OCI-LY3 (cell line): ENCODE measurements at regions not wholly inside any gene's neighbourhood (a gene's known extent, or its start where the extent isn't known, plus 50 kb on each side); places are given as distances from the start of the nearest gene placed in this dataset.

Experiments used
- H2AFZ ChIP-seq: fragments of 200-600, 300-600 bp; shearing (Covaris generic); 2 replicates; pipeline ENCODE4 v1.6.0; 2014; ENCODE audit warnings: antibody characterized with exemption, low read depth, low read length
- H3K27ac ChIP-seq: fragments of 200-600, 300-600 bp; sonication (generic); 2 replicates; pipeline ENCODE4 v1.5.1; 2014; ENCODE audit warnings: mild to moderate bottlenecking, low read length, moderate library complexity, mixed read lengths
- H3K27me3 ChIP-seq: fragments of 200-600, 300-600 bp; sonication (generic); 2 replicates; pipeline ENCODE4 v1.6.1; 2014; ENCODE audit warnings: low read depth, low read length, mixed read lengths
- H3K36me3 ChIP-seq: fragments of 200-600, 300-600 bp; sonication (generic); replicated peaks from 2 replicates; pipeline ENCODE3; 2014; ENCODE audit warnings: low read depth, low read length, mixed read lengths
- H3K4me1 ChIP-seq: fragments of 300-600, 200-600 bp; sonication (generic); 2 replicates; pipeline ENCODE4 v1.6.1; 2014; ENCODE audit warnings: low read length, mixed read lengths
- H3K4me2 ChIP-seq: fragments of 200-600, 300-600 bp; sonication (generic); 2 replicates; pipeline ENCODE4 v1.6.1; 2014; ENCODE audit warnings: low read length, mixed read lengths
- H3K4me3 ChIP-seq: fragments of 300-600, 200-600 bp; sonication (generic); 2 replicates; pipeline ENCODE4 v1.5.1; 2014; ENCODE audit warnings: antibody characterized with exemption, mild to moderate bottlenecking, low read length, moderate library complexity
- H3K79me2 ChIP-seq: fragments of 300-600, 200-600 bp; shearing (Covaris generic); 2 replicates; pipeline ENCODE4 v1.6.1; 2014; ENCODE audit warnings: mild to moderate bottlenecking, low read length, mixed read lengths
- H3K9ac ChIP-seq: fragments of 300-600, 200-600 bp; shearing (Covaris generic); 2 replicates; pipeline ENCODE4 v1.6.0; 2014; ENCODE audit warnings: mild to moderate bottlenecking, low read length, moderate library complexity
- H3K9me3 ChIP-seq: fragments of 200-600, 300-600 bp; shearing (Covaris generic); 2 replicates; pipeline ENCODE4 v1.6.1; 2014; ENCODE audit warnings: low read length, mixed read lengths; ENCODE audit not compliant: insufficient read depth
- H4K20me1 ChIP-seq: fragments of 200-600, 300-600 bp; sonication (generic); 2 replicates; pipeline ENCODE4 v1.6.1; 2016; ENCODE audit warnings: low read length, mixed read lengths; ENCODE audit not compliant: insufficient read depth
- EZH2phosphoT487 ChIP-seq: fragments of 200-600 bp; shearing (Covaris generic); IDR thresholded peaks from 2 replicates; pipeline ENCODE4 v1.6.1; 2018; ENCODE audit warnings: antibody characterized with exemption, mixed run types, low read depth
- TF ChIP-seq, protein P1 (sequence below): fragments of 200-600, 300-600 bp; sonication (generic); IDR thresholded peaks from 2 replicates; pipeline ENCODE4 v1.5.1; 2014; ENCODE audit warnings: antibody characterized with exemption, low read length, low read depth

DNA sequence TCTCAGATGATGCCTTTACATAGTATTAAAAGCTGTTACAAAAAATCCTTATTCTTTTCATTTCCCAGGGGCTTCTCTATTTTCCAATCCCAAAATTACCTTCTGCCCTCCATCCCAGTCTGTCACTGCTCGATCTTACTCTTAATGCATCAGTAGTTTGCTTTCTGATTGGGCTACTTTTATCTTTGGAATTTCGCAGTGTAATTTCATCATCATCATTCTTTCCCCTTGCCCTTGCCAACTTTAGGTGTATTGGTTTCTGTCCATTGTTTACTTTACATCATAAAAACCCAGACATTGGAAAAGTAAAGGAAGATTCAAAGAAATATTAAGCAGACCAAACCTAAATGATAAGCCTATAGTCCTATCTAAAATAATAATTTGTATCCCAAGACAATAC is 457.2 kb downstream of the PIK3C3 start:
- no peak overlapping the region for H3K27ac ChIP-seq

DNA sequence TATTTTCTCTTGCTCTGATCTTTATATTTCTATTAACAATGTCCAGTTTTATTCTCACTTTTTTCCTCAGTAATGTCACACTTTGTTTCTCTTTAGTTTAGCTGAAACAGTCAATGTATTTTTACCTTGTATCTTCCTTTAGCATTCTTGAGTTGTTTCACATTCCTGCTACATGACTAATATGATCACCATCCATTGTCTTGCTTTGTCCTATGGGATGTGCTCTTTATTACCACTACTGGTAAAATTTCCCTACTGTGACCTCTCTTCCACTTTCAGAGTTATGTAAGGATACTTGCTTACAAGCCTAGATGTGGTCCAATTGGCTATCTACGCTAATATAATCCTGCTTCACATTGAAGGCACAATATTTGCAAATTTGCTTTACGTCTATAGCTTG is 457.9 kb downstream of the PIK3C3 start:
- Histone ChIP-seq H3K36me3 (no peaks in the 10 kb centered on the region), H3K27me3 (no peaks in the 10 kb centered on the region), H3K4me3 (no peak overlapping the region), H3K9ac (no peak overlapping the region), H2AFZ (no peak overlapping the region), H3K9me3 (0 out of 2 replicates have a peak, but pooled peaks cover 4% of the 10 kb centered on the region), H3K79me2 (no peaks in the 10 kb centered on the region), H3K27ac (no peak overlapping the region), H3K4me1 (peaks cover 8% of the 10 kb centered on the region), H4K20me1 (no peaks in the 10 kb centered on the region), H3K4me2 (no peak overlapping the region)
- TF ChIP-seq, protein P1, sequence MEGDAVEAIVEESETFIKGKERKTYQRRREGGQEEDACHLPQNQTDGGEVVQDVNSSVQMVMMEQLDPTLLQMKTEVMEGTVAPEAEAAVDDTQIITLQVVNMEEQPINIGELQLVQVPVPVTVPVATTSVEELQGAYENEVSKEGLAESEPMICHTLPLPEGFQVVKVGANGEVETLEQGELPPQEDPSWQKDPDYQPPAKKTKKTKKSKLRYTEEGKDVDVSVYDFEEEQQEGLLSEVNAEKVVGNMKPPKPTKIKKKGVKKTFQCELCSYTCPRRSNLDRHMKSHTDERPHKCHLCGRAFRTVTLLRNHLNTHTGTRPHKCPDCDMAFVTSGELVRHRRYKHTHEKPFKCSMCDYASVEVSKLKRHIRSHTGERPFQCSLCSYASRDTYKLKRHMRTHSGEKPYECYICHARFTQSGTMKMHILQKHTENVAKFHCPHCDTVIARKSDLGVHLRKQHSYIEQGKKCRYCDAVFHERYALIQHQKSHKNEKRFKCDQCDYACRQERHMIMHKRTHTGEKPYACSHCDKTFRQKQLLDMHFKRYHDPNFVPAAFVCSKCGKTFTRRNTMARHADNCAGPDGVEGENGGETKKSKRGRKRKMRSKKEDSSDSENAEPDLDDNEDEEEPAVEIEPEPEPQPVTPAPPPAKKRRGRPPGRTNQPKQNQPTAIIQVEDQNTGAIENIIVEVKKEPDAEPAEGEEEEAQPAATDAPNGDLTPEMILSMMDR = no peak
- TF ChIP-seq EZH2phosphoT487 = no peak

More for the DNA sequence above, 457.2 kb downstream of the PIK3C3 start:
- H3K4me2 ChIP-seq = no peak overlapping the region
- no peak overlapping the region for H2AFZ ChIP-seq
- 0 out of 2 replicates have a peak, but pooled peaks cover 4% of the 10 kb centered on the region for H3K9me3 ChIP-seq
- no peaks in the 10 kb centered on the region for H4K20me1 ChIP-seq
- TF ChIP-seq, protein P1 = no peak
- no peak for TF ChIP-seq EZH2phosphoT487
- peaks cover 8% of the 10 kb centered on the region for H3K4me1 ChIP-seq
- no peak overlapping the region for H3K9ac ChIP-seq
- H3K36me3 ChIP-seq = no peaks in the 10 kb centered on the region
- H3K27me3 ChIP-seq = no peaks in the 10 kb centered on the region
- no peaks in the 10 kb centered on the region for H3K79me2 ChIP-seq
- no peak overlapping the region for H3K4me3 ChIP-seq

DNA sequence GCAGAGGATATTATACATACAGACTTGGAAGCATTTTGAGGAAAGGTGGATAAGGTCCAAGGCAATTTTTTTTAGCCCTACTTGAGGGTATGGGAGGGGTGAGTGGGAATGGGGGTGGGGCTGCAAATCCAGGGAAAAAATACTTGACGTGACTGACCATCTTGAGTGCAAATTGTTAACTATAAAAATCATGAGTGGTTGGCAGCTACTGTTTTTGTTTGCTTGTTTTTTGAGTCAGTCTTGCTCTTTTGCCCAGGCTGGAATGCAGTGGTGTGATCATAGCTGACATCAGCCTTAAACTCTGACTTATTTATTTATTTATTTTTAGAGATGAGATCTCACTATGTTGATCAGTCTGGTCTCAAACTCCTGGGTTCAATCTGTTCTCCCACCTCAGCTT is 458.8 kb downstream of the PIK3C3 start:
- 0 out of 2 replicates have a peak, but pooled peaks cover 1% of the 10 kb centered on the region for H3K9me3 ChIP-seq

DNA sequence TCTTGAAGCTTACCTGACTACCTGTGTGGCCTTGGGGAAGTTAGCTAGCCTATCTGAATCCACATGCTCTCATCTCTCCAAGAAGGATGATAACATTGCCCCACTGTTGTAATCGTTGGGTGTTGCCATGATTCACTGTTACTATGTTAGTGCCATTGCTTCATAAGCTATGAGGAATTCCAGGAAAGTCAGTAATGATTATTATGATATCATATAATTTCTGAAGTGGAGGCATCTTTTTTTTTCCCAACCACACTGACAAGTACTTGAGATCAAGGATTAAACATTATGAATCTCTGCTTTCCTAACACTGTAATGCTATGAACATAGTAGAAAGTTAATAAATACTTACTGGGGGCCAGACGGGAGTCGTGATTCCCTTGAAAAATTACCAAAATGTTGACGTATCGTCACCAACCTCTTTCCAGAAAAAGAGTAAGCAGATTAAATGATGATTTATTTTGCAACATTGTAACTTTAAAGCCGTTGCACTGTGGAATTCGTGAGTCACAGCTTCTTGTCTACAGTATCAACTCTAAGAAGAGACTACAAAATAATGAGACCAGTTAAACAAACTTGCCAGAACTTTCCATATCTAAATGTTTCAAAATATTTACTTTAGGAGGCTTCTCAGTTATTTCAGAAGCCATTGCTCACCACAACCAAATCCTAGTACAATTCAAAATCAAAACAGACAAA is 459.9 kb downstream of the PIK3C3 start:
- H3K27ac ChIP-seq = no peak overlapping the region

More for the DNA sequence above, 458.8 kb downstream of the PIK3C3 start:
- peaks cover 8% of the 10 kb centered on the region for H3K4me1 ChIP-seq
- H3K36me3 ChIP-seq = no peaks in the 10 kb centered on the region
- no peak overlapping the region for H3K4me3 ChIP-seq
- no peak overlapping the region for H2AFZ ChIP-seq
- H4K20me1 ChIP-seq = no peaks in the 10 kb centered on the region
- no peak for TF ChIP-seq EZH2phosphoT487
- TF ChIP-seq, protein P1 = no peak
- H3K9ac ChIP-seq = no peak overlapping the region
- H3K4me2 ChIP-seq = no peak overlapping the region
- H3K27ac ChIP-seq = no peak overlapping the region
- H3K27me3 ChIP-seq = no peaks in the 10 kb centered on the region
- no peaks in the 10 kb centered on the region for H3K79me2 ChIP-seq

More for the DNA sequence above, 459.9 kb downstream of the PIK3C3 start:
- no peaks in the 10 kb centered on the region for H4K20me1 ChIP-seq
- H2AFZ ChIP-seq = no peak overlapping the region
- H3K79me2 ChIP-seq = no peaks in the 10 kb centered on the region
- H3K4me1 ChIP-seq = peaks cover 8% of the 10 kb centered on the region
- H3K36me3 ChIP-seq = no peaks in the 10 kb centered on the region
- no peak overlapping the region for H3K4me2 ChIP-seq
- no peaks in the 10 kb centered on the region for H3K27me3 ChIP-seq
- no peak overlapping the region for H3K4me3 ChIP-seq
- H3K9ac ChIP-seq = no peak overlapping the region
- no peaks in the 10 kb centered on the region for H3K9me3 ChIP-seq
- TF ChIP-seq, protein P1 = no peak
- TF ChIP-seq EZH2phosphoT487 = no peak
